HCT116 (cell line): ENCODE measurements at regions not wholly inside any gene's neighbourhood (a gene's known extent, or its start where the extent isn't known, plus 50 kb on each side); places are given as distances from the start of the nearest gene placed in this dataset.

Experiments used
- ATAC-seq: fragments of 200-7000 bp; cut with Tn5 transposase; 2 replicates; pipeline ENCODE4 v1.9.1; 2020; ENCODE audit warnings: mild to moderate bottlenecking, moderate library complexity
- BruUV-seq: library from RNA; stranded (reverse); fragments of 400-500 nt; replicated peaks from 2 replicates; lab custom pipeline; 2021; lab: Mats Ljungman, UMichigan
- CTCF ChIA-PET: fragments of 300-600 bp; sonication (Branson Sonifier 250); formaldehyde crosslinking; loops from one replicate; lab custom pipeline; 2021; ENCODE audit warnings: antibody characterized with exemption; lab: Charles Lee
- POLR2A ChIA-PET: fragments of 300-600, 350-600 bp; sonication (Branson Sonifier 250); formaldehyde crosslinking; loops from one replicate; lab custom pipeline; 2021; ENCODE audit warnings: antibody characterized with exemption; lab: Charles Lee
- RAD21 ChIA-PET, 2 experiments: fragments of 300-600 bp; sonication (Branson Sonifier 250); formaldehyde crosslinking; loops; one replicate each; lab custom pipeline; 2023; ENCODE audit warnings: low total read pairs in 2 of 2; ENCODE audit not compliant: uncharacterized antibody in 2 of 2, unreplicated experiment in 2 of 2, low non-redundant PET in 1 of 2; lab: Charles Lee
- DNase-seq: peaks from one replicate; pipeline ENCODE4 v3.0.0-alpha.2; 2010; ENCODE audit warnings: low read depth, low spot score
- H2AFZ ChIP-seq: fragments of 200-600 bp; shearing (Covaris generic), sonication (generic); 2 replicates; pipeline ENCODE4 v1.6.1; 2017; ENCODE audit warnings: low read depth, mixed run types, mixed read lengths, antibody characterized with exemption, low read length; ENCODE audit not compliant: poor library complexity, severe bottlenecking
- H3K27ac ChIP-seq: 2 replicates; pipeline ENCODE4 v1.5.1; 2012; ENCODE audit warnings: low read depth, low read length
- H3K27me3 ChIP-seq: fragments of 200-600 bp; sonication (generic); 2 replicates; pipeline ENCODE4 v1.6.1; 2016; ENCODE audit warnings: mixed run types, low read length, mixed read lengths; ENCODE audit not compliant: insufficient read depth
- H3K36me3 ChIP-seq, 2 experiments: fragments of 200-500 bp in 1 of 2; fragments of 200-600 bp in 1 of 2; sonication (Bioruptor generic) in 1 of 2; sonication (generic) in 1 of 2; 2 replicates each; pipeline versions ENCODE4 v1.5.1 to v1.6.1; 2014 to 2016; ENCODE audit warnings: low read length in 2 of 2, inconsistent platforms in 1 of 2, mixed read lengths in 1 of 2, mixed run types in 1 of 2; ENCODE audit not compliant: insufficient read depth in 2 of 2, control insufficient read depth in 1 of 2
- H3K4me1 ChIP-seq, 2 experiments: fragments of 200-600 bp in 1 of 2; sonication (generic) in 1 of 2; 2 replicates each; pipeline versions ENCODE4 v1.5.1 to v1.6.1; 2012 to 2017; ENCODE audit warnings: low read length in 2 of 2, inconsistent platforms in 1 of 2, mild to moderate bottlenecking in 1 of 2, mixed read lengths in 1 of 2, mixed run types in 1 of 2, moderate library complexity in 1 of 2; ENCODE audit not compliant: insufficient read depth in 2 of 2, control insufficient read depth in 1 of 2
- H3K4me2 ChIP-seq: fragments of 200-600 bp; sonication (generic); 2 replicates; pipeline ENCODE4 v1.6.1; 2017; ENCODE audit warnings: mixed run types, low read length, mixed read lengths
- H3K4me3 ChIP-seq, 2 experiments: fragments of 200-600 bp in 1 of 2; sonication (generic) in 1 of 2; replicated peaks in 1 of 2; 2 replicates each; pipeline ENCODE4 v1.5.1; 2011 to 2016; ENCODE audit warnings: low read length in 2 of 2, control low read depth in 1 of 2, low read depth in 1 of 2, mild to moderate bottlenecking in 1 of 2, mixed read lengths in 1 of 2, mixed run types in 1 of 2
- H3K79me2 ChIP-seq: fragments of 200-600 bp; sonication (generic); 2 replicates; pipeline ENCODE4 v1.6.1; 2017; ENCODE audit warnings: mild to moderate bottlenecking, mixed run types, low read length, moderate library complexity, mixed read lengths; ENCODE audit not compliant: insufficient read depth
- H3K9ac ChIP-seq: fragments of 200-600 bp; sonication (generic); 2 replicates; pipeline ENCODE4 v1.6.1; 2016; ENCODE audit warnings: low read length, mixed read lengths
- H3K9me2 ChIP-seq: fragments of 200-600 bp; sonication (generic), shearing (Covaris generic); 2 replicates; pipeline ENCODE4 v1.6.1; 2017; ENCODE audit warnings: mixed run types, mild to moderate bottlenecking, moderate library complexity; ENCODE audit not compliant: insufficient read depth
- H3K9me3 ChIP-seq, 2 experiments: fragments of 200-500 bp in 1 of 2; fragments of 200-600 bp in 1 of 2; sonication (Bioruptor generic) in 1 of 2; sonication (generic) in 1 of 2; 2 replicates each; pipeline ENCODE4 v1.6.1; 2014 to 2017; ENCODE audit warnings: low read length in 2 of 2, mixed read lengths in 2 of 2, inconsistent platforms in 1 of 2, low read depth in 1 of 2, mild to moderate bottlenecking in 1 of 2, mixed run types in 1 of 2, moderate library complexity in 1 of 2; ENCODE audit not compliant: control insufficient read depth in 1 of 2, insufficient read depth in 1 of 2
- H4K20me1 ChIP-seq: fragments of 200-600 bp; sonication (generic), shearing (Covaris generic); 2 replicates; pipeline ENCODE4 v1.6.1; 2017; ENCODE audit warnings: mixed run types, mild to moderate bottlenecking, moderate library complexity; ENCODE audit not compliant: insufficient read depth
- ATF3 ChIP-seq: IDR thresholded peaks from 2 replicates; pipeline ENCODE4 v1.6.1; 2012
- CTCF ChIP-seq, 3 experiments: fragments of 200-600 bp in 1 of 3; sonication (generic) in 1 of 3; IDR thresholded peaks in 2 of 3; conservative IDR thresholded peaks in 1 of 3; 2 replicates each; pipeline ENCODE4 v1.5.1; 2012 to 2017; ENCODE audit warnings: low read depth in 2 of 3, low read length in 2 of 3, antibody characterized with exemption in 1 of 3, borderline replicate concordance in 1 of 3, control low read depth in 1 of 3, mild to moderate bottlenecking in 1 of 3, mixed read lengths in 1 of 3, mixed run types in 1 of 3, moderate library complexity in 1 of 3; ENCODE audit not compliant: insufficient read depth in 1 of 3
- ELF1 ChIP-seq: IDR thresholded peaks from 2 replicates; pipeline ENCODE4 v1.6.1; 2012; ENCODE audit warnings: low read depth, borderline replicate concordance
- EZH2phosphoT487 ChIP-seq: fragments of 200-600 bp; IDR thresholded peaks from 2 replicates; pipeline ENCODE4 v1.6.1; 2018; ENCODE audit warnings: antibody characterized with exemption, borderline replicate concordance
- JUND ChIP-seq: IDR thresholded peaks from 2 replicates; pipeline ENCODE4 v1.6.1; 2012
- MAX ChIP-seq: IDR thresholded peaks from 2 replicates; pipeline ENCODE4 v1.6.1; 2012
- POLR2A ChIP-seq: IDR thresholded peaks from 2 replicates; pipeline ENCODE4 v1.7.0; 2011; ENCODE audit warnings: borderline replicate concordance; ENCODE audit not compliant: insufficient read depth, insufficient read length; ENCODE audit errors: extremely low read depth
- POLR2AphosphoS5 ChIP-seq: IDR thresholded peaks from 2 replicates; pipeline ENCODE4 v1.6.1; 2011; ENCODE audit warnings: mild to moderate bottlenecking, low read depth, low read length, moderate library complexity
- REST ChIP-seq: IDR thresholded peaks from 2 replicates; pipeline ENCODE4 v1.6.1; 2012; ENCODE audit warnings: low read depth
- SIN3A ChIP-seq: IDR thresholded peaks from 2 replicates; pipeline ENCODE4 v1.6.1; 2012; ENCODE audit warnings: low read depth
- SP1 ChIP-seq: IDR thresholded peaks from 2 replicates; pipeline ENCODE4 v1.6.1; 2012; ENCODE audit warnings: low read depth
- SRF ChIP-seq: IDR thresholded peaks from 2 replicates; pipeline ENCODE4 v1.6.1; 2012; ENCODE audit warnings: low read depth
- ZBTB33 ChIP-seq: IDR thresholded peaks from 2 replicates; pipeline ENCODE4 v1.6.1; 2011; ENCODE audit warnings: mild to moderate bottlenecking, low read length, moderate library complexity; ENCODE audit not compliant: insufficient replicate concordance; ENCODE audit errors: extremely low read depth
- intact Hi-C: fragments of 100-400 bp; cut with micrococcal nuclease; formaldehyde crosslinking; loops from 2 replicates; pipeline ENCODE4 v1.10.0; 2022

- BruUV-seq: no TSS peak
- intact Hi-C loops: no loop called here
- DNase-seq (no peak), ATAC-seq (no peak)
- no peaks in the 10 kb centered on the region for H3K4me1 ChIP-seq
- no peaks in the 10 kb centered on the region for H3K27me3 ChIP-seq
- ChIA-PET POLR2A (no interaction called here), CTCF (no interaction called here), RAD21 (no interaction called here)
- H3K9ac ChIP-seq: no peak overlapping the region
- no peaks in the 10 kb centered on the region for H3K79me2 ChIP-seq
- no peaks in the 10 kb centered on the region for H4K20me1 ChIP-seq
- no peak overlapping the region for H3K4me2 ChIP-seq
- H2AFZ ChIP-seq: no peak overlapping the region
- H3K9me2 ChIP-seq: no peaks in the 10 kb centered on the region
- H3K36me3 ChIP-seq: no peaks in the 10 kb centered on the region
- no peaks in the 10 kb centered on the region for H3K9me3 ChIP-seq
- no peak overlapping the region for H3K4me3 ChIP-seq
- H3K27ac ChIP-seq: no peak overlapping the region
- no peak for TF ChIP-seq ZBTB33
- TF ChIP-seq EZH2phosphoT487: no peak
- TF ChIP-seq JUND: no peak
- TF ChIP-seq ELF1: no peak
- TF ChIP-seq SIN3A: no peak
- no peak for TF ChIP-seq POLR2A
- TF ChIP-seq POLR2AphosphoS5: no peak
- no peak for TF ChIP-seq SP1
These were observed 181.2 kb upstream of the DIPK2B start for GRCh38 chrX:45381841-45382240.

- ChIA-PET CTCF (no interaction called here), RAD21 (no interaction called here), POLR2A (no interaction called here)
- no peak overlapping the region for H3K27ac ChIP-seq
- no peaks in the 10 kb centered on the region for H3K36me3 ChIP-seq
- no TSS peak for BruUV-seq
- no peak overlapping the region for H3K4me2 ChIP-seq
- H3K4me3 ChIP-seq: no peak overlapping the region
- H4K20me1 ChIP-seq: no peaks in the 10 kb centered on the region
- no peaks in the 10 kb centered on the region for H3K79me2 ChIP-seq
- intact Hi-C loops: no loop called here
- H3K9me3 ChIP-seq: no peaks in the 10 kb centered on the region
- no peak overlapping the region for H3K9ac ChIP-seq
- no peaks in the 10 kb centered on the region for H3K4me1 ChIP-seq
- DNase-seq (no peak), ATAC-seq (no peak)
- H3K9me2 ChIP-seq: no peaks in the 10 kb centered on the region
- H3K27me3 ChIP-seq: no peaks in the 10 kb centered on the region
- H2AFZ ChIP-seq: no peak overlapping the region
- TF ChIP-seq CTCF (IDR thresholded peaks at IDR 0.05 in 2 of 3, conservative IDR thresholded peaks at IDR 0.05 in 1 of 3; ENCODE audit: borderline replicate concordance in 1 of 3, insufficient read depth in 1 of 3, low read depth in 2 of 3, low read length in 2 of 3) (no peak), POLR2A (no peak), ELF1 (no peak), ATF3 (no peak), MAX (no peak), REST (no peak), SRF (no peak), SIN3A (no peak)
These were observed 180.7 kb upstream of the DIPK2B start for GRCh38 chrX:45381366-45381765.
